Panc1 (cell line): ENCODE measurements at regions not wholly inside any gene's neighbourhood (a gene's known extent, or its start where the extent isn't known, plus 50 kb on each side); places are given as distances from the start of the nearest gene placed in this dataset.

Source experiments
- CTCF ChIP-seq: fragments of 450-650 bp; IDR thresholded peaks from 2 replicates; pipeline ENCODE4 v1.5.1; 2017; ENCODE audit warnings: mild to moderate bottlenecking
- POLR2AphosphoS5 ChIP-seq: IDR thresholded peaks from 2 replicates; pipeline ENCODE4 v1.6.1; 2012; ENCODE audit warnings: mild to moderate bottlenecking, low read depth, low read length, moderate library complexity
- REST ChIP-seq, 2 experiments: IDR thresholded peaks; 2 replicates each; pipeline ENCODE4 v1.6.1; 2011 to 2012; ENCODE audit warnings: low read depth in 2 of 2, control low read depth in 1 of 2, low read length in 1 of 2, mild to moderate bottlenecking in 1 of 2, moderate library complexity in 1 of 2; ENCODE audit not compliant: insufficient read depth in 1 of 2

DNA sequence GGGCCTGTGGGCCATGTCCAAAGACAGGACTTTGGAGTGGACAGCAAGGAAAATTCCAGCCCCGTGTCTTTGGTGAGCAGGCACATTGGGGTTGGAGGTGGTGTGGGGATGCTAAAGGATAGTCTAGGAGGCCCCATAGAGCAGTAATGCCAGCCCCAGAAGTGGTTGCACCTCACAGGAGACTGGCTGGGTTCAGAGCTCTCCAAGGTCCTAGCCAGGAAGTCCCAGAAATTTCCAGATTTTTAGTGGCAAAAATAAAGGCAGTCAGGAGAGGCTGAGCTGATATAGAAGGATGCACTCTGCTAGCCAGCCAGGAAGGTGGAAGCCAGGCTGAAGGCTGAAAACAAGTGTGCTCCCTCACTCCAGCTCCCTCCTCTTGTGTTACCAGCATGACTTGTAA lies 144.0 kb upstream of the KCND3 start:
- TF ChIP-seq CTCF (no peak), POLR2AphosphoS5 (no peak), REST (IDR thresholded peaks at IDR 0.05; ENCODE audit: insufficient read depth in 1 of 2, low read depth in 2 of 2, low read length in 1 of 2) (peak in 1 of 2 experiments; percentile 32; a peak in 1 of 4 replicates)
